HCT116 (cell line): ENCODE measurements at regions not wholly inside any gene's neighbourhood (a gene's known extent, or its start where the extent isn't known, plus 50 kb on each side); places are given as distances from the start of the nearest gene placed in this dataset.

Source experiments
- CEBPB ChIP-seq: IDR thresholded peaks from 2 replicates; pipeline ENCODE4 v1.6.1; 2012; ENCODE audit warnings: low read depth
- CTCF ChIP-seq, 3 experiments: fragments of 200-600 bp in 1 of 3; sonication (generic) in 1 of 3; IDR thresholded peaks in 2 of 3; conservative IDR thresholded peaks in 1 of 3; 2 replicates each; pipeline ENCODE4 v1.5.1; 2012 to 2017; ENCODE audit warnings: low read depth in 2 of 3, low read length in 2 of 3, antibody characterized with exemption in 1 of 3, borderline replicate concordance in 1 of 3, control low read depth in 1 of 3, mild to moderate bottlenecking in 1 of 3, mixed read lengths in 1 of 3, mixed run types in 1 of 3, moderate library complexity in 1 of 3; ENCODE audit not compliant: insufficient read depth in 1 of 3
- EGR1 ChIP-seq: IDR thresholded peaks from 2 replicates; pipeline ENCODE4 v1.6.1; 2012; ENCODE audit warnings: low read depth
- EZH2 ChIP-seq: fragments of 200-600 bp; sonication (generic); IDR thresholded peaks from 2 replicates; pipeline ENCODE4 v1.6.1; 2017; ENCODE audit warnings: antibody characterized with exemption, mixed run types
- EZH2phosphoT487 ChIP-seq: fragments of 200-600 bp; IDR thresholded peaks from 2 replicates; pipeline ENCODE4 v1.6.1; 2018; ENCODE audit warnings: antibody characterized with exemption, borderline replicate concordance
- MAX ChIP-seq: IDR thresholded peaks from 2 replicates; pipeline ENCODE4 v1.6.1; 2012
- SIN3A ChIP-seq: IDR thresholded peaks from 2 replicates; pipeline ENCODE4 v1.6.1; 2012; ENCODE audit warnings: low read depth
- YY1 ChIP-seq: IDR thresholded peaks from 2 replicates; pipeline ENCODE4 v1.6.1; 2011; ENCODE audit warnings: low read length, low read depth, moderate library complexity, mild to moderate bottlenecking; ENCODE audit not compliant: insufficient replicate concordance; ENCODE audit errors: extremely low read depth
- ZNF274 ChIP-seq: fragments of 200-500 bp; sonication (Bioruptor generic); IDR thresholded peaks from 2 replicates; pipeline ENCODE4 v1.6.1; 2014; ENCODE audit warnings: mild to moderate bottlenecking, low read depth, low read length, inconsistent platforms

- TF ChIP-seq EZH2, result no peak
- TF ChIP-seq CTCF (IDR thresholded peaks at IDR 0.05 in 2 of 3, conservative IDR thresholded peaks at IDR 0.05 in 1 of 3; ENCODE audit: borderline replicate concordance in 1 of 3, insufficient read depth in 1 of 3, low read depth in 2 of 3, low read length in 2 of 3), result no peak
- TF ChIP-seq SIN3A, result no peak
- no peak for TF ChIP-seq ZNF274
- TF ChIP-seq YY1, result no peak
- no peak for TF ChIP-seq EGR1
- TF ChIP-seq MAX, result no peak
- no peak for TF ChIP-seq EZH2phosphoT487
- TF ChIP-seq CEBPB, result no peak
Measured at GRCh38 chr13:58032676-58033460, 401.3 kb downstream of the PCDH17 start.
